ENCODE measurements at regions not wholly inside any gene's neighbourhood (a gene's known extent, or its start where the extent isn't known, plus 50 kb on each side); places are given as distances from the start of the nearest gene placed in this dataset.

- dilution Hi-C loops (cut with MboI; ENCODE audit: extremely low pct_ligation_motif_present, low sequenced_read_pairs) = no loop called here
Observed at GRCh38 chr9:24620741-24621140, 75.0 kb upstream of the IZUMO3 start.

GRCh38 chr9:24616863-24617262 lies 71.2 kb upstream of the IZUMO3 start:
- Histone ChIP-seq H3K9ac (ENCODE audit: control insufficient read depth, extremely low read depth, insufficient read depth, low read length) (no peak overlapping the region), H2AFZ (ENCODE audit: control insufficient read depth, low read length) (no peak overlapping the region), H3K27ac (ENCODE audit: control insufficient read depth, insufficient read depth, low read length) (no peak overlapping the region), H3K36me3 (ENCODE audit: control insufficient read depth in 2 of 2, extremely low read depth in 1 of 2, insufficient read depth in 2 of 2, low read length in 2 of 2) (no peaks in the 10 kb centered on the region), H3K4me1 (ENCODE audit: control insufficient read depth, extremely low read depth, insufficient read depth, low read length) (no peaks in the 10 kb centered on the region), H3K4me3 (ENCODE audit: control insufficient read depth in 2 of 3, extremely low read depth in 1 of 3, insufficient read depth in 2 of 3, low read depth in 1 of 3, low read length in 3 of 3) (no peak overlapping the region), H3K27me3 (ENCODE audit: control insufficient read depth, extremely low read depth, insufficient read depth, low read length) (no peaks in the 10 kb centered on the region), H3K4me2 (ENCODE audit: control insufficient read depth, extremely low read depth, insufficient read depth, low read depth, low read length) (no peak overlapping the region), H3K9me3 (ENCODE audit: control insufficient read depth, low read depth, low read length) (no peaks in the 10 kb centered on the region), H3K9me1 (ENCODE audit: control insufficient read depth, extremely low read depth, insufficient read depth, low read length) (no peaks in the 10 kb centered on the region), H3K79me2 (ENCODE audit: control insufficient read depth, insufficient read depth, low read length) (no peaks in the 10 kb centered on the region), H4K20me1 (ENCODE audit: control insufficient read depth, extremely low read depth, insufficient read depth, low read length) (no peaks in the 10 kb centered on the region)
- TF ChIP-seq, protein P1, sequence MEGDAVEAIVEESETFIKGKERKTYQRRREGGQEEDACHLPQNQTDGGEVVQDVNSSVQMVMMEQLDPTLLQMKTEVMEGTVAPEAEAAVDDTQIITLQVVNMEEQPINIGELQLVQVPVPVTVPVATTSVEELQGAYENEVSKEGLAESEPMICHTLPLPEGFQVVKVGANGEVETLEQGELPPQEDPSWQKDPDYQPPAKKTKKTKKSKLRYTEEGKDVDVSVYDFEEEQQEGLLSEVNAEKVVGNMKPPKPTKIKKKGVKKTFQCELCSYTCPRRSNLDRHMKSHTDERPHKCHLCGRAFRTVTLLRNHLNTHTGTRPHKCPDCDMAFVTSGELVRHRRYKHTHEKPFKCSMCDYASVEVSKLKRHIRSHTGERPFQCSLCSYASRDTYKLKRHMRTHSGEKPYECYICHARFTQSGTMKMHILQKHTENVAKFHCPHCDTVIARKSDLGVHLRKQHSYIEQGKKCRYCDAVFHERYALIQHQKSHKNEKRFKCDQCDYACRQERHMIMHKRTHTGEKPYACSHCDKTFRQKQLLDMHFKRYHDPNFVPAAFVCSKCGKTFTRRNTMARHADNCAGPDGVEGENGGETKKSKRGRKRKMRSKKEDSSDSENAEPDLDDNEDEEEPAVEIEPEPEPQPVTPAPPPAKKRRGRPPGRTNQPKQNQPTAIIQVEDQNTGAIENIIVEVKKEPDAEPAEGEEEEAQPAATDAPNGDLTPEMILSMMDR (optimal IDR thresholded peaks at IDR 0.05 in 1 of 3, IDR thresholded peaks at IDR 0.05 in 1 of 3, conservative IDR thresholded peaks at IDR 0.05 in 1 of 3; ENCODE audit: extremely low read depth in 1 of 3, insufficient read depth in 2 of 3, low read length in 3 of 3) = peak in 1 of 3 experiments; percentile 42
- TF ChIP-seq EZH2 (IDR thresholded peaks at IDR 0.05; ENCODE audit: low read length) = no peak
- FAIRE-seq (no peak), DNase-seq (ENCODE audit: low read depth, low spot score) (no peak)
- dilution Hi-C loops (cut with MboI; ENCODE audit: extremely low pct_ligation_motif_present, low sequenced_read_pairs) = no loop called here

More at GRCh38 chr9:24620741-24621140, 75.0 kb upstream of the IZUMO3 start:
- H3K27me3 ChIP-seq (ENCODE audit: control insufficient read depth, extremely low read depth, insufficient read depth, low read length) = no peaks in the 10 kb centered on the region
- no peaks in the 10 kb centered on the region for H3K79me2 ChIP-seq (ENCODE audit: control insufficient read depth, insufficient read depth, low read length)
- H3K9ac ChIP-seq (ENCODE audit: control insufficient read depth, extremely low read depth, insufficient read depth, low read length) = no peak overlapping the region
- no peaks in the 10 kb centered on the region for H4K20me1 ChIP-seq (ENCODE audit: control insufficient read depth, extremely low read depth, insufficient read depth, low read length)
- TF ChIP-seq, protein P1 (optimal IDR thresholded peaks at IDR 0.05 in 1 of 3, IDR thresholded peaks at IDR 0.05 in 1 of 3, conservative IDR thresholded peaks at IDR 0.05 in 1 of 3; ENCODE audit: extremely low read depth in 1 of 3, insufficient read depth in 2 of 3, low read length in 3 of 3) = no peak
- H3K36me3 ChIP-seq (ENCODE audit: control insufficient read depth in 2 of 2, extremely low read depth in 1 of 2, insufficient read depth in 2 of 2, low read length in 2 of 2) = no peaks in the 10 kb centered on the region
- no peak overlapping the region for H2AFZ ChIP-seq (ENCODE audit: control insufficient read depth, low read length)
- FAIRE-seq (no peak), DNase-seq (ENCODE audit: low read depth, low spot score) (no peak)
- H3K9me3 ChIP-seq (ENCODE audit: control insufficient read depth, low read depth, low read length) = no peaks in the 10 kb centered on the region
- H3K4me2 ChIP-seq (ENCODE audit: control insufficient read depth, extremely low read depth, insufficient read depth, low read depth, low read length) = no peak overlapping the region
- no peaks in the 10 kb centered on the region for H3K4me1 ChIP-seq (ENCODE audit: control insufficient read depth, extremely low read depth, insufficient read depth, low read length)
- H3K4me3 ChIP-seq (ENCODE audit: control insufficient read depth in 2 of 3, extremely low read depth in 1 of 3, insufficient read depth in 2 of 3, low read depth in 1 of 3, low read length in 3 of 3) = no peak overlapping the region
- H3K27ac ChIP-seq (ENCODE audit: control insufficient read depth, insufficient read depth, low read length) = no peak overlapping the region
- no peaks in the 10 kb centered on the region for H3K9me1 ChIP-seq (ENCODE audit: control insufficient read depth, extremely low read depth, insufficient read depth, low read length)
